Effector CD8-positive, alpha-beta T cell (primary cell): ENCODE measurements at regions not wholly inside any gene's neighbourhood (a gene's known extent, or its start where the extent isn't known, plus 50 kb on each side); places are given as distances from the start of the nearest gene placed in this dataset.

Experiments used
- DNase-seq: peaks from one replicate; lab custom pipeline; 2025; lab: John Stamatoyannopoulos, UW

- DNase-seq = no peak
Measured at GRCh38 chr2:16257322-16258028, 317.1 kb downstream of the MYCN start.

- no peak for DNase-seq
Measured at GRCh38 chr2:16256601-16257321, 316.4 kb downstream of the MYCN start.

GRCh38 chr2:16255120-16255519 is 314.8 kb downstream of the MYCN start:
- no peak for DNase-seq

- no peak for DNase-seq
Measured at GRCh38 chr2:16254356-16254965, 314.1 kb downstream of the MYCN start.

GRCh38 chr2:16253291-16253690 is 312.9 kb downstream of the MYCN start:
- DNase-seq = no peak

- no peak for DNase-seq
Measured at GRCh38 chr2:16252891-16253290, 312.5 kb downstream of the MYCN start.

- DNase-seq = no peak
Measured at GRCh38 chr2:16252251-16252650, 311.9 kb downstream of the MYCN start.

- no peak for DNase-seq
Measured at GRCh38 chr2:16251511-16252225, 311.3 kb downstream of the MYCN start.

GRCh38 chr2:16250886-16251285 is 310.5 kb downstream of the MYCN start:
- DNase-seq = no peak

GRCh38 chr2:16250466-16250865 is 310.1 kb downstream of the MYCN start:
- no peak for DNase-seq

- no peak for DNase-seq
Measured at GRCh38 chr2:16250056-16250425, 309.7 kb downstream of the MYCN start.

GRCh38 chr2:16249246-16250055 is 309.1 kb downstream of the MYCN start:
- DNase-seq = no peak

GRCh38 chr2:16248571-16249105 is 308.3 kb downstream of the MYCN start:
- no peak for DNase-seq

GRCh38 chr2:16247326-16248122 is 307.2 kb downstream of the MYCN start:
- DNase-seq = no peak

- DNase-seq = no peak
Measured at GRCh38 chr2:16246911-16247310, 306.6 kb downstream of the MYCN start.

GRCh38 chr2:16246281-16246850 is 306.0 kb downstream of the MYCN start:
- no peak for DNase-seq

- DNase-seq = no peak
Measured at GRCh38 chr2:16245481-16246054, 305.2 kb downstream of the MYCN start.

- DNase-seq = no peak
Measured at GRCh38 chr2:16244966-16245320, 304.6 kb downstream of the MYCN start.

- DNase-seq = no peak
Measured at GRCh38 chr2:16244153-16244965, 304.0 kb downstream of the MYCN start.
